ENCODE measurements at regions not wholly inside any gene's neighbourhood (a gene's known extent, or its start where the extent isn't known, plus 50 kb on each side); places are given as distances from the start of the nearest gene placed in this dataset.
A peak's percentile ranks its signal among the peaks of the same experiment; 100 is the strongest.

GRCh38 chr1:234978397-234979295 is 150.0 kb downstream of the TOMM20 start (continued):
- TF ChIP-seq ZNF800 (CRISPR knock-in tag; IDR thresholded peaks at IDR 0.05) (no peak), ZBTB3 (CRISPR knock-in tag; IDR thresholded peaks at IDR 0.05; ENCODE audit: borderline replicate concordance, low read depth) (peak; percentile 96; the same call in 1 of the 2 replicates), MTF2 (CRISPR knock-in tag; IDR thresholded peaks at IDR 0.05; ENCODE audit: borderline replicate concordance) (no peak), ZNF766 (CRISPR knock-in tag; IDR thresholded peaks at IDR 0.05; ENCODE audit: borderline replicate concordance) (no peak), KDM5A (IDR thresholded peaks at IDR 0.05; ENCODE audit: borderline replicate concordance, low read length) (no peak), FOXO4 (CRISPR knock-in tag; conservative IDR thresholded peaks at IDR 0.05) (no peak), RXRB (CRISPR knock-in tag; IDR thresholded peaks at IDR 0.05; ENCODE audit: borderline replicate concordance) (peak; percentile 95), CSRNP1 (CRISPR knock-in tag; IDR thresholded peaks at IDR 0.05) (no peak), RARG (CRISPR knock-in tag; IDR thresholded peaks at IDR 0.05; ENCODE audit: low read depth) (no peak), IRF9 (CRISPR knock-in tag; IDR thresholded peaks at IDR 0.05; ENCODE audit: borderline replicate concordance) (peak; percentile 71), ARID3A (IDR thresholded peaks at IDR 0.05; ENCODE audit: low read depth, low read length) (peak; percentile 99), ZNF782 (CRISPR knock-in tag; IDR thresholded peaks at IDR 0.05; ENCODE audit: borderline replicate concordance) (no peak; the same call in 1 of the 2 replicates), SMAD1 (CRISPR knock-in tag; IDR thresholded peaks at IDR 0.05; ENCODE audit: borderline replicate concordance, low read depth) (no peak), ZSCAN31 (CRISPR knock-in tag; IDR thresholded peaks at IDR 0.05; ENCODE audit: low read depth) (0 out of 2 replicates have a peak, but pooled peaks have one; percentile 53)
